ENCODE measurements at regions not wholly inside any gene's neighbourhood (a gene's known extent, or its start where the extent isn't known, plus 50 kb on each side); places are given as distances from the start of the nearest gene placed in this dataset.

GRCh38 chr3:110077093-110077492, 739.7 kb upstream of the DPPA4 start:
- TF ChIP-seq POLR2A (IDR thresholded peaks at IDR 0.05) (no peak), CTCF (IDR thresholded peaks at IDR 0.05) (no peak)

Measured in uterus (tissue), 2 donors.